A673 (cell line): ENCODE measurements at regions not wholly inside any gene's neighbourhood (a gene's known extent, or its start where the extent isn't known, plus 50 kb on each side); places are given as distances from the start of the nearest gene placed in this dataset.

ENCODE experiments used
- EZH2 ChIP-seq: fragments of 200-600 bp; sonication (generic); IDR thresholded peaks from 2 replicates; pipeline ENCODE4 v1.6.1; 2017; ENCODE audit warnings: borderline replicate concordance, low read depth, mild to moderate bottlenecking, mixed read lengths, antibody characterized with exemption, low read length; ENCODE audit not compliant: poor library complexity, severe bottlenecking
- TF ChIP-seq, protein P1 (sequence below): fragments of 300-800, 200-600 bp; sonication (generic); conservative IDR thresholded peaks from 2 replicates; pipeline ENCODE4 v1.5.1; 2017; ENCODE audit warnings: low read depth, mild to moderate bottlenecking, antibody characterized with exemption, low read length, moderate library complexity, mixed read lengths

- TF ChIP-seq EZH2 = no peak
- TF ChIP-seq, protein P1, sequence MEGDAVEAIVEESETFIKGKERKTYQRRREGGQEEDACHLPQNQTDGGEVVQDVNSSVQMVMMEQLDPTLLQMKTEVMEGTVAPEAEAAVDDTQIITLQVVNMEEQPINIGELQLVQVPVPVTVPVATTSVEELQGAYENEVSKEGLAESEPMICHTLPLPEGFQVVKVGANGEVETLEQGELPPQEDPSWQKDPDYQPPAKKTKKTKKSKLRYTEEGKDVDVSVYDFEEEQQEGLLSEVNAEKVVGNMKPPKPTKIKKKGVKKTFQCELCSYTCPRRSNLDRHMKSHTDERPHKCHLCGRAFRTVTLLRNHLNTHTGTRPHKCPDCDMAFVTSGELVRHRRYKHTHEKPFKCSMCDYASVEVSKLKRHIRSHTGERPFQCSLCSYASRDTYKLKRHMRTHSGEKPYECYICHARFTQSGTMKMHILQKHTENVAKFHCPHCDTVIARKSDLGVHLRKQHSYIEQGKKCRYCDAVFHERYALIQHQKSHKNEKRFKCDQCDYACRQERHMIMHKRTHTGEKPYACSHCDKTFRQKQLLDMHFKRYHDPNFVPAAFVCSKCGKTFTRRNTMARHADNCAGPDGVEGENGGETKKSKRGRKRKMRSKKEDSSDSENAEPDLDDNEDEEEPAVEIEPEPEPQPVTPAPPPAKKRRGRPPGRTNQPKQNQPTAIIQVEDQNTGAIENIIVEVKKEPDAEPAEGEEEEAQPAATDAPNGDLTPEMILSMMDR = no peak
Measured at GRCh38 chr6:48568856-48569255, 457.9 kb upstream of the PTCHD4 start.
